NCI-H2029 (cell line): ENCODE measurements at regions not wholly inside any gene's neighbourhood (a gene's known extent, or its start where the extent isn't known, plus 50 kb on each side); places are given as distances from the start of the nearest gene placed in this dataset.

Experiments
- DNase-seq: peaks from one replicate; lab custom pipeline; 2025; lab: John Stamatoyannopoulos, UW

DNA sequence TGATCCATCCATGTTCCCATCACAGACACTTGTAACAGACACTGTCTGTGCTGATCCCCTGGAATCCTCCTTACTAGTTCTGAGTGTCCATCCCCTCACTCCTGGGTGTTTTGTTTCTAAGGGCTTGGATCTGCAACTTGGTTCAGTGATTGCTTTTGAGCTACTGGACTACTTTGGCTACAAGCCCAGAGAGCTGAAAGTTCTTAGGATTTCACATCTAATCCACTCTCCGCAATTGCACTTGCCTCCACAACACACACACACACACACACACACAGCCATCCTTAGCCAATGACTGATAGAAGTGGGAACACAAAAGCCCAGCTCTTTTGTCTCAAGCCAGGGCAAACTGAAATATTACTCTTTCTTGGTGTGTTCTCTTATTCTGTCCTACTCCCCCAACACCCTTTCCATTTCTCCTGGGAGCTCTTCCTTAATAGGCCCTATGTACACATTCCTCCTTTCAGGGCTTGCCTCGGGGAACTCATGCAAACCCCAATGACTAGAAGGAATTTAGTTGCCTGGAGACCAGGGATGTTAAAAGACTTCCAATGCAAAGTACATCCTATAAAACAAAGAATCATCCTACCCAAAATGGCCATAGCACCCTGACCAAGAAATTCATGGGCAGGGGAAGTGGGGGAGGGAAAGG is 206.1 kb upstream of the UBE2E2 start:
- DNase-seq = no peak

DNA sequence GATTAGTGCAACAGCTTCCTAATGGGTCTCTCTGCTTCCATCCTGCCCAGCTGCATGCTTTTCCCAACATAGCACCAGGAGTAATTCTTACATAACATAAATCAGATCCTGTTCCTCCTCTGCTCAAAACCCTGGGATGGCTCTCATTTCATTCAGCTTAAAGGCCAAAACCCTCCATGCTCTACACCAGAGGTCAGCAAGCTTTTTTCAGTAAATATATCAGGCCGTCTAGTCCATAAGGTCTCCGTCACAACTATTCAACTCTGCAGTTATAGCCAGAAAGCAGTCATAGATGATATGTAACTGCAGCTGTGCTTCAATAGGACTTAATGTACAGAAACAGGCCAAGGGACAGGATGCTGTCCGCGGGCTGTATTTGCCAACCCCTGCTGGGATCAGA is 202.8 kb upstream of the UBE2E2 start:
- no peak for DNase-seq

DNA sequence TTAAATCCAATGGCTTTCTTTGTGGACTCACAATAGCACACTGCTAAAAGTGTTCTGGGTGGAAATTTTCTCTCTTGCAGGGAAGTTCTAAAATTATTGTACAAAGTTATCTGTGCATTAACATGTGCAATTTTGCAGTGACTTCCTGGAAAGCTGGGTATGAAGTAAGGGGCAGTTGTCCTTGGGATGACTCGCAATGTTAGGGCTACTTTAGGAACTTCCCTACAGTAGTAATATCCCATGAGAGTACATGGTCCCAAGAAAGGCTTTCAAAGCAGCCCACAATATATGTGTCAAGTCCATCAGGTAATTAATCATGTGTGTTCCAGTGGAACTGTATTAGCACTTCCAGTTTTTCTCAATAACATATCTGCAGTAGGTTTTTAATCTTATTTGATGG is 201.0 kb upstream of the UBE2E2 start:
- no peak for DNase-seq

DNA sequence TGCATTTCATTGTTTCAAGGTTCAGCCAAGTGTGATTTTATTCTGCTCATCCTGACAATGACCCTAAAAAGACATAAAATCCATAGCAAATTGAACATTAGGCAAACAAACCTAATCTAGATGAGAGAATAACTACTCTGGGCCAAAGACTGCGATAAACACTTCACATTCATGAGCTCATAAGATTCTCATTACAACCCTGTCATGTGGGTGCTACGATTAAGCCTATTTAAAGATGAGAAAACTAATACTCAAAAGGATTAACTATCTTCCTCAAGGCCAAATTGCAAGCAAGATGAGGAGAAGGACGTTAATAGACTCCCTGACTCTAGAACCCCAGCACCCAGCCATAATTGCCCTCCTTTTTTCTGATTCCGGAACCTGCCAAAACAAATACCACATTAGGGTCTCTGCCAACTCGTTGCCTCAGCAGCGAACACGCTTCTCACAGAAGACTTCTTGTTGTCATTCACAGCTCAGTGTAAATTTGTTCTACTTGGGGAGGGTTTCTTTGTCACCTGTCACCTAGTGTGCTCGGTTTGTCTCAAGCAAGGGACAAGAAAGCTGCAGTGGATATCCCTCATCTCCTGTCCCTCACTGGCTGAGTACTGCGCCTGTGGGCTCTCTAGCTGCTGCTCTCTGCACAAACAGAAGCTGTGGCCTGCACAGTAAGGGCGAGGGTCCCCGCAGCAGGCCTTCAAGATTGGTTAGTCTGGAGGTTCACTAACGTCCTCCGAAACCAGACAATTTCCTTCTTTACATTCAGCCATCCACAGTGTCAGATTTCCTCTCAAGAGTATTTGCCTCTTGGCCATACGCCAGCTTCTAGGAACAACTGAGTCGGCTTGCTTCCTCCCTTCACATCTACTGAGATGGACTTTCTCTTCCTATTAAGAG is 200.0 kb upstream of the UBE2E2 start:
- DNase-seq = peak; percentile 93

DNA sequence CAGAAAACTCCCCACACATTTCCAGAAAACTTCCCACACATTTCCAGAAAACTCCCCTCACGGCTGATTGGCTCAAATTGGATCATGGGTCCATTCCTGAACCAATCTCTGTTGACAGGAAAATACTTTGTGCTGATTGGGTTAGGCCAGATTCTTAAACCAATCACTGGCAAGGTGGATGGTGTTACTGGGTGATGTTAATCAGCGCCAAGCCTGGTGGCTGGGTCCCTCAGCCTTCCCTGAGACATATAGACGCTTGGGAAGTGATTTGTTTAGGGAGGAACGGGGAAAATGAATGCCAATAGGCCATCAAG is 199.4 kb upstream of the UBE2E2 start:
- no peak for DNase-seq

DNA sequence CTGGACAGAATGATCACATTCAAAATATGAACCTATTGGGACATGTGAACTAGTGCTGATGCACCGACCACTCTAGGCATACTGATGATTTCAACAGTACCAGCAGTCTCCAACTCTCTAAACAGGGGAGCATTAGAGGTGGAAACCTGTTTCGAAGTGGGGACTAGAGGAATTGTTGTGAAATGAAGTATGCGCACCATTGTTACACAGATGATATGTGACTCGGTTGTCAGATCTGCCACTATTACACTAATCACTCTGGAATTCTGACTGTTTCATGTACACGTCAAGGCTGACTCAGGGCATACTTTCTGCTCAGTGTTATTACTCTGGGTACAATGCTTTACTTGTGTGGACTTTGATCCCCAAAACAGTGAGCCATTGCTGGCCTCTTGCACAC is 198.2 kb upstream of the UBE2E2 start:
- no peak for DNase-seq

DNA sequence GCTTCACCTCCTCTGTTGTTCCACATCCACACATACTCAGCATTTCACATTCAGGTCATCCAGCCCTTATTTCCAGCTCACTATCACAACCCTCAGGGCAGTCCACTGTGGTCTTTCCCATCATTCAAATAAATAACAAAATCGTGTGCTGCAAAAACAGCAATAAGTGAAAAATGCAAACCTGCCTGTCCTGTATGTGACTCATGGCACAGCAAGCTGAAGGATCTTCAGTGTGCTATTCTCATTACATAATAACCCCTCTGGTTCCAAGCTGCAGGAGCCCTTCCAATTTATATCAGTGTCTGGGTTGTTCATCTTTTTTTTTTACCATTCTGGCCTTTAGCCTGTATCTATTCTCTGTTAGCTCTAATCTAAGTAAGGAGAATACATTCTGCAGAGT is 185.3 kb upstream of the UBE2E2 start:
- no peak for DNase-seq

DNA sequence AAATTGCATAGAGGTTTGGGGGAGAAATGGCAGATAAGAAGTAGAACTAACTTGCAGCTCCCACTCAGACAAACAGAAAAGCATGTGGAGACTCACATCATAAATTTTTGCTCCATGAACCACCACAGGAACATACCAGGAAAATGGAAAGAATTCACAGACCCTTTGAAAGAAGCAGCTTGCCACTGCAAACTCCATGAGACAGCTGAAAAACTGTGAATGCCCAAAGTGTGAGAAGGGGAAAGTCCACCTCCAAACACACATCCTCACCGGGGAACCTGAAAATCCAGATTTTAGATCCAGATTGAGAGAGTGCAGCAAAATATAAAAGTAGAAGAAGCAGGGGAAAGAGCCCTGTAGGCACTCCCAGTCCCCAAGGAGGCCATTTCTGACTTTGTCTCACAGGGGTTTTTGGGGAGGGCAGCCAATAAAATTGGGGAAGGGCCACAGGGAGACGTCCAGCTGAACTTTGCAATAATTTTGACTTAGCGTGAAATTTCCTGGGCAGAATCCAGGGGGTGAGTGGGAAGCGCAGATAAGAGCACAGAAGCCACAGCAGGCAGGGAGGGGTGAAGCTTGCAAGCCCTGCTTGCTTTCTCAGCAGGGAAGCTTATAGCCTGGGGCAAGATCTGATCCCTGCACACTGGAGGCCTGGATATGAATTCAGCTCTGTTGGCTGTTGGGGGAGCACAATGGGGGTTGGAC is 183.4 kb upstream of the UBE2E2 start:
- no peak for DNase-seq

DNA sequence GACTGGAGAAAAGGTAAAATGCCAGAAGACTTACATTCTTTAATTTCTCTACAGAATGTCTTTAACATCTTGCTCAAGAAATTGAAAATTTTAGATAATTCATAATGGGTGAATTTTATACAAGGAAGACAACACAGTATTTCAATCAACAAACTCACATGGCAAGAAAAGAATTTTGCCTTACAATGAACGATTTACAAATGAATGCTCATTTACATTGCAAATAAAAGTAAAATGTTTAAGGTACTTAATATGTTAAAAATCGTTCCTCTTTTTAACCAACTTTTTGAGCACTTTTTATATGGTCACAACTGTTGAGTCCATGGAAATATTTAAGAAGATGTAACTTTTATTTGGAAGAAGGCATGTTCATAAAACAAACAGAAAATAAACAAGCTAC is 174.8 kb upstream of the UBE2E2 start:
- no peak for DNase-seq

DNA sequence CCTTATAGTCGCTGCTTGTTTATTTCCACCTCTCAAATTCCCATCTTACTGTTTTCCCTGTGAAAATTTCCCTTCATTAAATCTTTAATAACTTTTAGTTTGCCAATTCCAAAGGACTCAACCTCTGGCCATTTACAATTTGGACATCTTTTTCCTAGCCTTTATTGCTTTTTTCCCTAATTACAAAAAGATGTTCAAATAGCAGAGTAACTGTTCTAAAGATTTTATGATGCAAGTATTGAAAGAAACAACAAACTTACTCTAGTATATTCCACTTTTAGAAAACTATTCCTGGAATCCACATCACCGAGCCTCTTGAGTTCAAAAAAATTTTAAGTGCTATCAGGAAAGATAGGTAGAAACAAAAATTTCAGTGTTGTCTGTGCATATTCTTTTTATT is 174.1 kb upstream of the UBE2E2 start:
- DNase-seq = no peak

DNA sequence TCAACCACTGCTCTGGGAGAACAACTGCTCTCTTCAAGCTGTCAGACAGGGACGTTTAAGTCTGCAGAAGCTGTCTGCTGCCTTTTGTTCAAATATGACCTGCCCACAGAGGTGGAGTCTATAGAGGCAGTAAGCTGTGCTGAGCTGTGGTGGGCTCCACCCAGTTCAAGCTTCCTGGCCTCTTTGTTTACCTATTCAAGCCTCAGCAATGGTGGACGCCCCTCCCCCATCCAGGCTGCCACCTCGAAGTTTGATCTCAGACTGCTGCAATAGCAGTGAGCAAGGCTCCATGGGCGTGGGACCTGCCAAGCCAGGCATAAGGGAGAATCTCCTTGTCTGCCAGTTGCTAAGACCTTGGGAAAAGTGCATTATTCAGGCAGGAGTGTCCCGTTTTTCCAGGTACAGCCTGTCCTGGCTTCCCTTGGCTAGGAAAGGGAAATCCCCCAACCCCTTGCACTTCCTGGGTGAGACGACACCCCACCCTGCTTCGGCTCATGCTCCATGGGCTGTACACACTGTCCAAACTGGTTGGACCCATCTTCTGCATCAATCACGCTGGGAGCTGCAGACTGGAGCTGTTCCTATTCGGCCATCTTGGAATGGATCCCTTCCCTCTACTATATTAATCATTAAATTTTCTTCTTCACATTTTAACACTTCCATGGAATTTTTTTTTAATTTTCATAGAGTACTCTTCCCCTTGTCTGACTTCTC is 167.0 kb upstream of the UBE2E2 start:
- no peak for DNase-seq

DNA sequence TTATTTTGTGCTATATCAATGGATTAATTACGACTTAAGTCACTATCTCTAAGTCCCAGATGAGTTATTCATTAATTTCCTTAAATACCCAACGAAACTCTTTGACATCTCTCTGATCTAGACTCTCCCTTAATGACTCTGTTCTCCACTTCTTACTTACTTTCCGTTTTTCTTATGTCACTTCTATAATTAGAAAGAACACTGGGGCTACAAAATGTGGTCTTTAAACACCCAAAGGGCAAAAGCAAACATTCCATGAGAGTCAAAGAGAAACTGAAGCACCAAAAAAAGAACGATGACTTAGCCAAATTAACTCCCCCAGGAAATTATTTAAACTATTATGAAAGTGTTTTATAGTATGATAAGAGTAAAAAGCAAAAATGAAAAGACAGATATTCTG is 166.4 kb upstream of the UBE2E2 start:
- DNase-seq = no peak

DNA sequence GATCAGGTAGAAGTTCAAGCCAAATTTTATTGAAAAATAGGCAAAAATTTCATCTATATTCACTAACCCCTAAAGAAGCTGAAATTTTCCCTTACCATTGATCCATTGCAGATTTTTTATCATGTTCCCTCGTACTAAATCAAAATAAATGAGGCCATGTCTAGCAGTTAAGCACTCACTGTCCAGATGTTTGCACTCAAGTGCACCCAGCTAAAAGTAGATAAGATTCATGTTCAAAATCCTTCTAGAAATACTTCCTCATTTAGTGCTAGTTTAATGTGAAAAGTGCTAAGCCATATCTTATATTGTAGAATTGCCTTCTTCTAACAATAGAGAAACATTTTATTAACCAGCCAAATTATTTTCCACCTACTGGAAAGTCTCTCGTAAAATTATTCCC is 164.7 kb upstream of the UBE2E2 start:
- DNase-seq = no peak

DNA sequence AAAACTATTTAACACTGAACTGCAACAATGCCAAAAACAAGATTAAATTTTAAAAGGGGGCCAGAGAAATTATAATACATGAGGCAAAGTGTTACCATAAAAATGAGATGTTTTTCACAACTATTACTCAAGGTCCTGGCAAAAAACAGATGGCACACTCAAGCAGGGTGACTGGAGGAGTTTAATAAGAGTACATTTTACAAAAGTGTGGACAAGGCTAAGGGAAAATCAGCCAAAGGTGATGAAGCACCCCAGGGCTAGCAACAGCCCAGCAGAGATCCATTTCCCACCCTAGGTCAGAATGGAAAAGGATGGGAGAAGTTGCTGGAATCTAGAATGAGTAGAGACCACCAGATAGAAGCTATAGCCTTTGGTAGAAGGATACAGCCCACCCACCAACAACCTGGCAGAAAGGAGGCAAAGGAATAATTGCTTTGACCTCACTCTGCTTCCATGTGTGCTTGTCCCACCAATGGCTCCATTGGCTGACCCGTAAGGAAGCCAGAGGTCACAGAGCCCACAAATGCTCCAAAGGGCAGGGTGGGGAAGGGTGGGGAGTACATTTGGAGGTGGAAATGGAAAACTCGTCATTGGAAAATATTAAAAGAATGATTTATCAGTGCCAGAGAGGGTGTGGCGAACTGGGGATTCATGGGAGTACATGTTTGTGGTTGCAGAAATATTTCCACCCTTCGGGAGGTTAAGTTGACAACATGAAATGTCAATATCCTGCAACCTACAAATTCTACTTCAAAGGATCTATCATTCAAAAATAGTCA is 161.0 kb upstream of the UBE2E2 start:
- no peak for DNase-seq

DNA sequence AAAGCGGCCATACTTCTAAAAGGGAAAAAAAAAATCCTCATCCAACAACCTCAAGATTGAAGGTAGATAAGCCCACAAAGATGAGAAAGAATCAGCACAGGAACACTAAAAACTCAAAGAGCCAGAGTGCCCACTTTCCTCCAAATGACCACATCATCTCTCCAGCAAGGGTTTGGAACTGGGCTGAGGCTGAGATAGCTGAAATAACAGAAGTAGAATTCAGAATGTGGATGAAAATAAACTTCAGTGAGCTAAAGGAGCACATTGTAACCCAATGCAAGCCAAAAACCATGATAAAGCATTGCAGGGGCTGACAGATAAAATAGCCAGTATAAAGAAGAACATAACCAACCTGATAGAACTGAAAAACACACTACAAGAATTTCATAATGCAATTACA is 158.7 kb upstream of the UBE2E2 start:
- DNase-seq = no peak

DNA sequence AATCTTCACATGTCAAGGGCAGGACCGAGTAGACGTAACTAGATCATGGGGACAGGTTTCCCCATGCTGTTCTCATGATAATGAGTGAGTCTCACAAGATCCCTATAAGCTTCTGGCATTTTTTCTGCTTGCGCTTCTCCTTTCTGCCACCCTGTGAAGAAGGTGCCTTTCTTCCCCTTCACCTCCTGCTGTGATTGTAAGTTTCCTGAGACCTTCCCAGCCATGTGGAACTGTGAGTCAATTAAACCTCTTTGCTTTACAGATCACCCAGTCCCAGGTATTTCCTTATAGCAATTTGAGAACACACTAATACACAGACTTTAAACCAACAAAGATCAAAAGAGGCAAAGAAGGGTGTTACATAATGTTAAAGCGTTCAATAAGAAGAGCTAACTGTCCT is 156.6 kb upstream of the UBE2E2 start:
- DNase-seq = no peak

DNA sequence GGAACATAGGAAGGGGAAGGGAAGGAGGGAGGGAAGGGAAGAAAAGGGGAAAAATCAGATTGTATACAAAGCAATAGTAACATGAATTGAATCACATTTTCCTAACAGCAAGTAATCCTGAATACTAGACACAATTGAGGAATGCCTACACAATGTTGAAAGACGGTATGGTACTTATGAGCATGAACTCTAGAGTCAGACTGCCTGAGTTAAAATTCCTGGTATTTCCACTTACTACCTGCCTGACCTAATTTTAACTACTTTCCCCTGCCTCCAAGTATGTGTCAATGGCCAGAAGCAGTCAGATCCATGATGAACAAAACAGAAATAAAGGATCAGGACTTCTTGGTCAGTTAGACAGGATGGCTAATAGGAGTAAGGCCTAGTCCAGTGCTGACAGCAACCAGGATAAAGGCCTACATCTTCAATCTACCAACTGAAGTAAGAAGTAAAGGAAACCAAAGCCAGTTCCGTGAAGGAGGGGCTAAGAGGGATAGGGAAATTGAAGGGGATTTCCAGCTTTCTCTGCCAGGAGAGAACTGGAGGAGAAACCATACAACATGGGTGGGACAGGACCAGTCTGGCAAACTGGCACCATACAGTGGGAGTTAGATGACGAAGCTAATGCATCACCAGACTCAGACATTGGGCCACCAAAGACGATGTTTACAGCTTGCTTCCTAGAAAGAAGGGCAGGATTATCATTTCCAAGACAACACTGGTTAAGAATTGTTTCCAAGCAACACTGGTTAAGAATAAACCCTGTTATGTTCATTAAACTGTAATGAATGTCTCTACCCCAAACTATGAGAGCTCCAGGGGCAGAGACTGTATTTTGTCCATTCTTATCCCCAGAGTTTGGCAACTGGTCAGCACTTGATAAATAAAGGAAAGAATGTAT is 151.6 kb upstream of the UBE2E2 start:
- DNase-seq = no peak

DNA sequence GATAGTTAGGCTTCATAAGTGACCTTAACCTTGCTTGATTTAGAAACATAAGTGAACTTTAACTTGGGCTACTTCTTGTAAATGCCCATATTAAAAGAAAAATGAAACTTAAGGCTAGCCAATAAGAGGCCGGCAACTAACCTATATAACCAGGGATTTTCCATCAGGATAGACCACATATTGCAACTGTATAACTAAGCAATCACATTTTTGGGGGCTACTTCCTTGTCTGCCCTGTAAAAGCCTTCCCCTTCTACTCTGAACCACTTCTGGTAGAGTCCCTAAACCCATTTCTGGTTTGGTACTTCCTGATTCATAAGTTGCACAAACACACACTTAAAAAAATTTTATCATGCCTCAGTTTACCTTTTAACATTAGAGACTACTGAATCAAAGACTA is 150.9 kb upstream of the UBE2E2 start:
- no peak for DNase-seq

DNA sequence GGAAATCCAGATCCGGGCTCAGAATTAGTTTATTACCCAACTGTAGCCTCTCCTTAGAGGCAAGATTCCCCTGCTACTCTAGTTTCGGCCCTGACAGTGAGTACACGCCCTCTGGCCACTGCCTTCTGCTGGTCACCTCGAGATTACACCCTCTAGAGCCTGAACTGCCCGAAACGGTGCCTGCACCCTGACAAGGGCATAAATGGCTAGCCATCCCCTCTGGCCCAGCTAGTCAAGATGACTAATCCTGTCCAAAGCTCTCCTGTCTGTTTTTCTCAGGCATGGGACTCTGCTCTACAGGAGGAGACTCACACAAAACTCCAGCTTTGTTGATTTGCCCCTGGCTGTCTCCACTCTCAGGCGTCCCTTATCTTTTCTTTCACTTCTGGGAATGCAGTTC is 150.5 kb upstream of the UBE2E2 start:
- no peak for DNase-seq

DNA sequence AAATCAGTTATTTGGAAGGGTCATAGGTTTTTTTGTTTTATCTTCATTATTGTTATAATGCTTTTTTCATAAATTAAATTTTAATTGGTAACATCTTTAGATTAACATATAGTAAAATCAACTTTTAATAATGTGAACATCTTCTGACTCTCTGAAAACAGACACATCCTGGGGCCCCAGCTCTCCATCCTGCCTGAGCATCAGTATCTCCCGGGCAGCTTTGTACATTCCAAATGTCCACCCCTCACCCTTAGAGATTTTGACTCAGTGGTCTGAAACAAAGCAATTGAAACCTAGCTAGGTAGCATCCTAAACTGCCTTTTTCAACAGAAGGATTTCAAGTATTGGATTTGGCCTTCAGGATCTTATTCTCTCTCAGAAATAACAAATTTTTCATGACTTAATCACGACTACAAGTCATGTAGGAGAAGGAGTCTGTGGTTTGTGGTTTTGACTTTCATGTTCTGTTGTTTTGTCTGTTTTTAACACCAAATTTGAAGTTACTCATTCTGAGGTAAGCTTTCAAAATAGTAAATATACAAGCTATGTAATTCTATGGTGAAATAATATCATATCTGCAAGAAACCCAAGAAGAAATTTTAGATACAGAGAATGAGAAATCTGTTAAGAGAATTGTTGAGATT is 147.3 kb upstream of the UBE2E2 start:
- DNase-seq = no peak
